Neural progenitor cell (in vitro differentiated cells): ENCODE measurements at regions not wholly inside any gene's neighbourhood (a gene's known extent, or its start where the extent isn't known, plus 50 kb on each side); places are given as distances from the start of the nearest gene placed in this dataset.

Source experiments
- EZH2phosphoT487 ChIP-seq: fragments of 200-600 bp; sonication (generic); IDR thresholded peaks from 2 replicates; pipeline ENCODE4 v1.6.1; 2017; ENCODE audit warnings: antibody characterized with exemption
- TF ChIP-seq, protein P1 (sequence below): fragments of 200-600 bp; sonication (generic); IDR thresholded peaks from 2 replicates; pipeline ENCODE4 v1.5.1; 2017; ENCODE audit warnings: antibody characterized with exemption, mild to moderate bottlenecking

DNA sequence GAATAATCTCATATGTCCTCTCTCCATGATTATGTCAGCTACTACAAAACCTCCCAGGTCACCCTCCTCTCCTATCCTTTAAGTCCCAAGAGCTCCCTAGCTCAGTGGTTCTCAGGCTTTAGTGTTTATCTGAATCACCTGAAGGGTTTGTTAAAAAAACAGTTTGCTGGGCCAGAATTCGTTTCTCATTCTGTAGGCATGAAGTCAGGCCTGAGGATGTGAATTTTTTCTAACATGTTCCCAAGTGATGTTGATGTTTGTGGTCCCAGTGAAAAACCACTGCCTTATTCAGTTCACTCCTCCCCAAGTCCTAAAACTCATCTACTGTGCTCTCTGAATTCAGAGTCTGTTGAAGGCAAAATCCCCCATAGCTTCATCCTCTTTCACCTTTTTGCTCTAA lies 241.4 kb downstream of the ETNK1 start:
- TF ChIP-seq, protein P1, sequence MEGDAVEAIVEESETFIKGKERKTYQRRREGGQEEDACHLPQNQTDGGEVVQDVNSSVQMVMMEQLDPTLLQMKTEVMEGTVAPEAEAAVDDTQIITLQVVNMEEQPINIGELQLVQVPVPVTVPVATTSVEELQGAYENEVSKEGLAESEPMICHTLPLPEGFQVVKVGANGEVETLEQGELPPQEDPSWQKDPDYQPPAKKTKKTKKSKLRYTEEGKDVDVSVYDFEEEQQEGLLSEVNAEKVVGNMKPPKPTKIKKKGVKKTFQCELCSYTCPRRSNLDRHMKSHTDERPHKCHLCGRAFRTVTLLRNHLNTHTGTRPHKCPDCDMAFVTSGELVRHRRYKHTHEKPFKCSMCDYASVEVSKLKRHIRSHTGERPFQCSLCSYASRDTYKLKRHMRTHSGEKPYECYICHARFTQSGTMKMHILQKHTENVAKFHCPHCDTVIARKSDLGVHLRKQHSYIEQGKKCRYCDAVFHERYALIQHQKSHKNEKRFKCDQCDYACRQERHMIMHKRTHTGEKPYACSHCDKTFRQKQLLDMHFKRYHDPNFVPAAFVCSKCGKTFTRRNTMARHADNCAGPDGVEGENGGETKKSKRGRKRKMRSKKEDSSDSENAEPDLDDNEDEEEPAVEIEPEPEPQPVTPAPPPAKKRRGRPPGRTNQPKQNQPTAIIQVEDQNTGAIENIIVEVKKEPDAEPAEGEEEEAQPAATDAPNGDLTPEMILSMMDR: no peak
- no peak for TF ChIP-seq EZH2phosphoT487
